DND-41 (cell line): ENCODE measurements at regions not wholly inside any gene's neighbourhood (a gene's known extent, or its start where the extent isn't known, plus 50 kb on each side); places are given as distances from the start of the nearest gene placed in this dataset.

Source experiments
- CTCF ChIP-seq: IDR thresholded peaks from 2 replicates; pipeline ENCODE4 v1.5.1; 2012; ENCODE audit warnings: borderline replicate concordance, low read length, moderate library complexity, mild to moderate bottlenecking; ENCODE audit not compliant: poor library complexity, severe bottlenecking; ENCODE audit errors: extremely low read depth
- EZH2 ChIP-seq: IDR thresholded peaks from 3 replicates; pipeline ENCODE4 v1.6.1; 2012; ENCODE audit warnings: borderline replicate concordance, low read depth, mild to moderate bottlenecking, moderate library complexity, low read length, inconsistent platforms; ENCODE audit not compliant: severe bottlenecking

- TF ChIP-seq CTCF = no peak
- no peak for TF ChIP-seq EZH2
Observed at GRCh38 chr1:48127735-48128685, 94.5 kb upstream of the SLC5A9 start.
